Stimulated activated CD8-positive, alpha-beta memory T cell treated with anti-CD3 and anti-CD28 coated beads, Interleukin-4, amount 100 ng/mL, for 4 hours (primary cell): ENCODE measurements at regions not wholly inside any gene's neighbourhood (a gene's known extent, or its start where the extent isn't known, plus 50 kb on each side); places are given as distances from the start of the nearest gene placed in this dataset.
"Not testable (repeated sequence)": the region's sequence is repeated elsewhere in the genome, so short reads cannot be mapped to it uniquely, and the experiment has no call there.

Source experiments
- DNase-seq, 2 donors: peaks; one replicate each; pipeline ENCODE4 v3.0.0-alpha.2; 2020; ENCODE audit warnings: low read depth in 2 of 2, low spot score in 1 of 2

GRCh38 chr3:150329408-150329807 is 78.7 kb upstream of the TSC22D2 start:
- no peak for DNase-seq

- no peak for DNase-seq
Measured at GRCh38 chr3:150328654-150329040, 79.5 kb upstream of the TSC22D2 start.

GRCh38 chr3:150327678-150328653 is 80.1 kb upstream of the TSC22D2 start:
- no peak for DNase-seq

GRCh38 chr3:150324788-150325187 is 83.3 kb upstream of the TSC22D2 start:
- DNase-seq = no peak

GRCh38 chr3:150324245-150324644 is 83.9 kb upstream of the TSC22D2 start:
- no peak for DNase-seq

- DNase-seq = no peak
Measured at GRCh38 chr3:150323770-150324169, 84.3 kb upstream of the TSC22D2 start.

- DNase-seq = not testable (repeated sequence)
Measured at GRCh38 chr3:150323091-150323490, 85.0 kb upstream of the TSC22D2 start.

GRCh38 chr3:150320971-150321370 is 87.1 kb upstream of the TSC22D2 start:
- DNase-seq = not testable (repeated sequence)

GRCh38 chr3:150319900-150320299 is 88.2 kb upstream of the TSC22D2 start:
- no peak for DNase-seq

GRCh38 chr3:150317469-150317868 is 90.6 kb upstream of the TSC22D2 start:
- DNase-seq = no peak

GRCh38 chr3:150315721-150316120 is 92.4 kb upstream of the TSC22D2 start:
- DNase-seq = no peak

GRCh38 chr3:150314248-150315004 is 93.7 kb upstream of the TSC22D2 start:
- no peak for DNase-seq

GRCh38 chr3:150312018-150312657 is 96.0 kb upstream of the TSC22D2 start:
- no peak for DNase-seq

- no peak for DNase-seq
Measured at GRCh38 chr3:150311156-150311555, 96.9 kb upstream of the TSC22D2 start.

GRCh38 chr3:150309557-150309956 is 98.5 kb upstream of the TSC22D2 start:
- DNase-seq = no peak

- DNase-seq = no peak
Measured at GRCh38 chr3:150309257-150309542, 98.9 kb upstream of the TSC22D2 start.

GRCh38 chr3:150308481-150309256 is 99.4 kb upstream of the TSC22D2 start:
- no peak for DNase-seq

- DNase-seq = no peak
Measured at GRCh38 chr3:150308037-150308319, 100.1 kb upstream of the TSC22D2 start.

GRCh38 chr3:150307311-150308036 is 100.6 kb upstream of the TSC22D2 start:
- no peak for DNase-seq

- no peak for DNase-seq
Measured at GRCh38 chr3:150306906-150307305, 101.2 kb upstream of the TSC22D2 start.

- DNase-seq = no peak
Measured at GRCh38 chr3:150306083-150306482, 102.0 kb upstream of the TSC22D2 start.
